Aorta (tissue), 5 donors: ENCODE measurements at regions not wholly inside any gene's neighbourhood (a gene's known extent, or its start where the extent isn't known, plus 50 kb on each side); places are given as distances from the start of the nearest gene placed in this dataset.

Experiments
- ATAC-seq: fragments of 200-7000 bp; cut with Tn5 transposase; one replicate; pipeline ENCODE4 v1.9.1; 2022; ENCODE audit warnings: moderate library complexity; ENCODE audit not compliant: low FRiP score
- DNase-seq, 2 donors: peaks; one replicate each; pipeline ENCODE4 v3.0.0-alpha.2; 2020
- H3K27ac ChIP-seq, 2 donors: one replicate each; pipeline ENCODE4 v1.5.1; 2013; ENCODE audit warnings: low read length in 2 of 2, mild to moderate bottlenecking in 2 of 2, moderate library complexity in 2 of 2, control low read depth in 1 of 2, inconsistent platforms in 1 of 2, low read depth in 1 of 2
- H3K27me3 ChIP-seq, 2 donors: one replicate each; pipeline ENCODE4 v1.6.1; 2013; ENCODE audit warnings: control low read depth in 1 of 2, low read length in 1 of 2, mild to moderate bottlenecking in 1 of 2, moderate library complexity in 1 of 2; ENCODE audit not compliant: insufficient read depth in 2 of 2, control insufficient read depth in 1 of 2
- H3K36me3 ChIP-seq, 2 donors: one replicate each; pipeline ENCODE4 v1.6.1; 2013; ENCODE audit warnings: control low read depth in 1 of 2, low read length in 1 of 2, mild to moderate bottlenecking in 1 of 2; ENCODE audit not compliant: insufficient read depth in 2 of 2, control insufficient read depth in 1 of 2
- H3K4me1 ChIP-seq, 2 donors: one replicate each; pipeline ENCODE4 v1.6.1; 2013; ENCODE audit warnings: low read length in 2 of 2, control low read depth in 1 of 2, mild to moderate bottlenecking in 1 of 2, moderate library complexity in 1 of 2; ENCODE audit not compliant: insufficient read depth in 2 of 2, control insufficient read depth in 1 of 2
- H3K4me3 ChIP-seq, 2 donors: one replicate each; pipeline ENCODE4 v1.5.1; 2013; ENCODE audit warnings: low read length in 2 of 2, control low read depth in 1 of 2, mild to moderate bottlenecking in 1 of 2
- H3K9me3 ChIP-seq: one replicate; pipeline ENCODE4 v1.6.1; 2013; ENCODE audit warnings: mild to moderate bottlenecking, low read length; ENCODE audit not compliant: control insufficient read depth
- WGBS, 2 donors: extraction: QIAGEN DNeasy Blood & Tissue Kit; methylation state at CpG; one replicate each; pipeline ENCODE4 v1.1.7; 2013; 5-methylcytosine and 5-hydroxymethylcytosine counted together
- intact Hi-C, 2 donors: fragments of 100-400 bp; cut with DNase I; formaldehyde crosslinking; loops; one replicate each; pipeline versions ENCODE4 v1.14.2 to v1.15.0; 2022
- donor health status: healthy with polysubstance abuse.
- donor health status: Bipolar disorder and iron deficiency.
- donor health status: DM: no; HTN: no; CAD: no.
- donor health status: DM: no; HTN: no; CAD: no.
- donor health status: DM: yes; HTN: yes; CAD: no.

DNA sequence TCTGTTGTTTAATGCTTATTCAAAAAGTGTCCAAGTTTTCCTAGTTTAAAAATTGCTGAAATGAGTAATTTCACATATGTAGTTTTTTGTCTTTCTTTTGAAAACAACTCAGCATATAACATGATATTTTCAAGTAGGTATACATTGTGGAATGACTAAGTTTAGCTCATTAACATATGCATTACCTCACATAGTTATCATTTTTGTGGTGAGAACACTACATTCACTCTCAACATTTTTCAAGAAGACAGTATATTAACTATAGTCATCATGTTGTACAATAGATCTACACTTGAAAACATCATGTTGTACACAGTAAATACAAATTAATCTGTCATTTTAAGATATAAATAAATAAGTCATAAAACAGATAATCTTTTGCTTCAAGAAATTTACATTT lies 340.0 kb downstream of the CCDC85A start:
- no peak for DNase-seq
- ATAC-seq: no peak
- H3K9me3 ChIP-seq: no peaks in the 10 kb centered on the region
- intact Hi-C loops: no loop called here
- peaks cover 0 to 5% of the 10 kb centered on the region in 2 donors for H3K4me1 ChIP-seq
- H3K4me3 ChIP-seq: no peak overlapping the region
- no peaks in the 10 kb centered on the region for H3K27me3 ChIP-seq
- no peaks in the 10 kb centered on the region for H3K36me3 ChIP-seq
- no peak overlapping the region for H3K27ac ChIP-seq

GRCh38 chr2:56531668-56532420 lies 348.1 kb downstream of the CCDC85A start:
- intact Hi-C loops: no loop called here
- H3K9me3 ChIP-seq: no peaks in the 10 kb centered on the region
- no peak for DNase-seq
- H3K27me3 ChIP-seq: no peaks in the 10 kb centered on the region
- H3K4me1 ChIP-seq: peaks cover 0 to 1% of the 10 kb centered on the region in 2 donors
- H3K36me3 ChIP-seq: no peaks in the 10 kb centered on the region
- H3K27ac ChIP-seq: no peak overlapping the region
- H3K4me3 ChIP-seq: no peak overlapping the region
- no peak for ATAC-seq

DNA sequence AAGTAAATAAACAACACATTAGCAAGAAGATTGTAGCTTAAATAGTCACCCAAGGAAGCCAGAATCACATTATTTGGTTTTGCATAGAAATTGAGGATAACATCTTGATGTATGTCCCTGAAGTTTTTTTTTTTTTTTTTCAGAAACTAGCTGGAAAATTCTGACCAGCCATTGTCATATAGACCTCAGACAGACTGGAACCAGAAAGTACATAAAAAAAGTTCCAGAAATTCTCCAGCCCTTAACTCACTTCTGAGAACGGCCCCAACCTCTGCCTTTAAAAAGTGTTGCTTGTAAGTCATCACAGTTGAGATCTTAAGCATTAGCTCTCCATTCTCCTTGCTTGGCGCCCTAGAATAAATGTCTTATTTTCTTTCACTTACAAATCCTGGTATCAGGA lies 350.5 kb downstream of the CCDC85A start:
- WGBS, 2 donors: 35 to 53% methylated on average over 2 of the region's 2 CpGs
- Histone ChIP-seq H3K4me1 (peaks cover 0 to 1% of the 10 kb centered on the region in 2 donors), H3K27me3 (no peaks in the 10 kb centered on the region), H3K27ac (no peak overlapping the region), H3K9me3 (no peaks in the 10 kb centered on the region), H3K36me3 (no peaks in the 10 kb centered on the region), H3K4me3 (no peak overlapping the region)
- intact Hi-C loops: no loop called here
- no peak for ATAC-seq
- DNase-seq: no peak

GRCh38 chr2:56537756-56538155 lies 354.0 kb downstream of the CCDC85A start:
- intact Hi-C loops: no loop called here
- DNase-seq (no peak), ATAC-seq (no peak)
- 56 to 72% methylated on average over 3 of the region's 3 CpGs for WGBS, 2 donors
- H3K4me1 ChIP-seq: peaks cover 0 to 1% of the 10 kb centered on the region in 2 donors
- H3K9me3 ChIP-seq: no peaks in the 10 kb centered on the region
- H3K4me3 ChIP-seq: no peak overlapping the region
- H3K36me3 ChIP-seq: no peaks in the 10 kb centered on the region
- H3K27ac ChIP-seq: no peak overlapping the region
- H3K27me3 ChIP-seq: no peaks in the 10 kb centered on the region

- H3K4me3 ChIP-seq: no peak overlapping the region
- intact Hi-C loops: no loop called here
- H3K27ac ChIP-seq: no peak overlapping the region
- WGBS, 2 donors: 88 to 90% methylated on average over 2 of the region's 2 CpGs
- DNase-seq (no peak), ATAC-seq (no peak)
- H3K27me3 ChIP-seq: no peaks in the 10 kb centered on the region
- no peaks in the 10 kb centered on the region for H3K9me3 ChIP-seq
- peaks cover 0 to 3% of the 10 kb centered on the region in 2 donors for H3K4me1 ChIP-seq
- no peaks in the 10 kb centered on the region for H3K36me3 ChIP-seq
Observed at GRCh38 chr2:56539618-56540017, 355.8 kb downstream of the CCDC85A start.

DNA sequence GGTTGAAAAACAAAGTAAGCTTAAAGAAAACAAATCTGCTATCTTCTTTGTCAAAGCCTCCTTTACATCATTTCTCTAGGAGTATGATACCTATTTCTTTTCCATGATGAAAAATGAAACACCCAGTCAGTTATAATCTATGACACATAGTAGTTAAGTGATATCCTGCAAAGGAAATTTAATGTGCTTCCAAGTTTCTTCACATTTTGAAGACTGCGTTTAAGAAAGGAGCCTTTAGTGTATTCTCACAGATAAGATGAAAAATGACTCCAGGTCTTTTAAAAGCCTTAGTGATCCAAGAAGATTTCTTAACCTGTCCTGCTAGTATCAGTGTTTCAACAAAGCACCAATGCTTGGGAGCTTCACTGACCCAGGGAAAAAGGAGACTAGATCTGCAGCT lies 356.7 kb downstream of the CCDC85A start:
- 5 to 9% methylated on average over 1 of the region's 1 CpG for WGBS, 2 donors
- no peak overlapping the region for H3K27ac ChIP-seq
- no peak for DNase-seq
- no peaks in the 10 kb centered on the region for H3K27me3 ChIP-seq
- H3K4me3 ChIP-seq: no peak overlapping the region
- peaks cover 0 to 3% of the 10 kb centered on the region in 2 donors for H3K4me1 ChIP-seq
- intact Hi-C loops: no loop called here
- H3K9me3 ChIP-seq: no peaks in the 10 kb centered on the region
- no peaks in the 10 kb centered on the region for H3K36me3 ChIP-seq
- no peak for ATAC-seq

DNA sequence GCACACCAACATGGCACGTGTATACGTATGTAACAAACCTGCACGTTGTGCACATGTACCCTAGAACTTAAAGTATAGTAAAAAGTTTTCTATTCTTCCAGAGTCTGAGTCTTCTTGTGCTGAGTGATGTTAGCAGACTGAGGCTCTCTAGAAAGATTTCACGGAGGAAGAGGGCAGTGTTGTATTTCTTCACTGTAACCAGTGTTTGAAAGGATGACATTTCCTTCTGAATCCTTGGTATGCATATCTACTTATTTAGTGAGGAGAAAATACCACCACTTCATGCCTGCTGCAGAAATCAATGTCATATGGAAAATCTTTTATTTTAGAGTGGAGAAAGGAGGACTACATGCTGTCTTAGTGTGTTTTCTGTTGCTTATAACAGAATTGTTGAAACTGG lies 357.1 kb downstream of the CCDC85A start:
- peaks cover 0 to 3% of the 10 kb centered on the region in 2 donors for H3K4me1 ChIP-seq
- no peak overlapping the region for H3K4me3 ChIP-seq
- 10 to 35% methylated on average over 4 of the region's 4 CpGs for WGBS, 2 donors
- H3K27ac ChIP-seq: no peak overlapping the region
- ATAC-seq (no peak), DNase-seq (no peak)
- intact Hi-C loops: no loop called here
- H3K36me3 ChIP-seq: no peaks in the 10 kb centered on the region
- H3K9me3 ChIP-seq: no peaks in the 10 kb centered on the region
- H3K27me3 ChIP-seq: no peaks in the 10 kb centered on the region

GRCh38 chr2:56542213-56542612 lies 358.4 kb downstream of the CCDC85A start:
- H3K9me3 ChIP-seq: no peaks in the 10 kb centered on the region
- intact Hi-C loops: no loop called here
- H3K4me1 ChIP-seq: peaks cover 0 to 3% of the 10 kb centered on the region in 2 donors
- H3K27ac ChIP-seq: no peak overlapping the region
- no peaks in the 10 kb centered on the region for H3K27me3 ChIP-seq
- no peak for ATAC-seq
- no peaks in the 10 kb centered on the region for H3K36me3 ChIP-seq
- no peak overlapping the region for H3K4me3 ChIP-seq
- DNase-seq: no peak

- no peaks in the 10 kb centered on the region for H3K4me1 ChIP-seq
- no peak overlapping the region for H3K27ac ChIP-seq
- intact Hi-C loops: no loop called here
- WGBS, 2 donors: 32% methylated on average over 2 of the region's 2 CpGs
- H3K27me3 ChIP-seq: no peaks in the 10 kb centered on the region
- H3K4me3 ChIP-seq: no peak overlapping the region
- H3K36me3 ChIP-seq: no peaks in the 10 kb centered on the region
- no peak for DNase-seq
- no peak for ATAC-seq
- H3K9me3 ChIP-seq: no peaks in the 10 kb centered on the region
Observed at GRCh38 chr2:56565143-56565542, 381.4 kb downstream of the CCDC85A start.
